K562 (cell line): ENCODE measurements at regions not wholly inside any gene's neighbourhood (a gene's known extent, or its start where the extent isn't known, plus 50 kb on each side); places are given as distances from the start of the nearest gene placed in this dataset.

Experiments
- ATAC-seq: fragments of 200-7000 bp; cut with Tn5 transposase; 3 replicates; pipeline ENCODE4 v1.9.1; 2020; ENCODE audit warnings: moderate library complexity
- BruUV-seq: library from RNA; stranded (reverse); fragments of 400-500 nt; replicated peaks from 2 replicates; lab custom pipeline; 2021; lab: Mats Ljungman, UMichigan
- CTCF ChIA-PET: fragments of 300-600 bp; formaldehyde crosslinking; extraction: SDS; loops from one replicate; lab custom pipeline; 2021; ENCODE audit warnings: low intra/inter-chr PET ratio; lab: Yijun Ruan, JAX
- POLR2A ChIA-PET: fragments of 300-600, 350-650 bp; sonication (Branson Sonifier 250); formaldehyde crosslinking; extraction: SDS; loops from one replicate; lab custom pipeline; 2021; ENCODE audit warnings: antibody characterized with exemption, inconsistent platforms; lab: Yijun Ruan, JAX
- DNase-seq, 4 experiments: peaks; one replicate each; pipeline versions ENCODE4 v3.0.0 to v3.0.0-alpha.2; 2011 to 2018; ENCODE audit warnings: low spot score in 3 of 4, mixed read lengths in 3 of 4; ENCODE audit errors: extremely low read depth in 1 of 4
- FAIRE-seq: peaks from 2 replicates; lab custom pipeline; 2011; peaks lifted over from hg19 to GRCh38; lab: Jason Lieb, UNC
- H2AFZ ChIP-seq: 2 replicates; pipeline ENCODE4 v1.6.0; 2011; ENCODE audit warnings: low read depth, low read length, control low read depth, inconsistent platforms
- H3K27ac ChIP-seq: fragments of 200-600 bp; 3 replicates; pipeline ENCODE4 v1.8.0; 2011; ENCODE audit warnings: low read depth, mild to moderate bottlenecking, control low read depth, inconsistent platforms, low read length, moderate library complexity, mixed read lengths; ENCODE audit errors: extremely low read depth
- H3K27me3 ChIP-seq, 2 experiments: fragments of 300-600 bp in 1 of 2; 2 replicates in 1 of 2; 3 replicates in 1 of 2; pipeline versions ENCODE4 v1.6.0 to v1.8.0; 2011; ENCODE audit warnings: inconsistent platforms in 2 of 2, low read length in 2 of 2, mild to moderate bottlenecking in 1 of 2, mixed read lengths in 1 of 2, moderate library complexity in 1 of 2; ENCODE audit not compliant: control insufficient read depth in 2 of 2, insufficient read depth in 2 of 2
- H3K36me3 ChIP-seq: fragments of 300-600 bp; 3 replicates; pipeline ENCODE4 v1.8.0; 2011; ENCODE audit warnings: mild to moderate bottlenecking, low read length, inconsistent platforms; ENCODE audit not compliant: control insufficient read depth, insufficient read depth
- H3K4me1 ChIP-seq, 2 experiments: fragments of 200-600 bp in 1 of 2; replicated peaks in 1 of 2; 2 replicates in 1 of 2; 3 replicates in 1 of 2; pipeline versions ENCODE4 v1.5.1 to v1.8.0; 2011; ENCODE audit warnings: inconsistent platforms in 2 of 2, low read length in 2 of 2, mild to moderate bottlenecking in 1 of 2, mixed read lengths in 1 of 2, moderate library complexity in 1 of 2; ENCODE audit not compliant: control insufficient read depth in 2 of 2, insufficient read depth in 2 of 2
- H3K4me2 ChIP-seq: 2 replicates; pipeline ENCODE4 v1.6.1; 2011; ENCODE audit warnings: low read length, control low read depth, inconsistent platforms, mixed read lengths; ENCODE audit not compliant: insufficient read depth
- H3K4me3 ChIP-seq: fragments of 200-600 bp; sonication (generic), shearing (Covaris generic); 2 replicates; pipeline ENCODE4 v1.5.1; 2016; ENCODE audit warnings: control low read depth, inconsistent platforms
- H3K79me2 ChIP-seq: fragments of 200-600 bp; 3 replicates; pipeline ENCODE4 v1.8.0; 2011; ENCODE audit warnings: low read length, inconsistent platforms; ENCODE audit not compliant: control insufficient read depth, insufficient read depth
- H3K9ac ChIP-seq, 2 experiments: 2 replicates each; pipeline versions ENCODE4 v1.6.0 to v1.6.1; 2011; ENCODE audit warnings: low read depth in 2 of 2, low read length in 2 of 2, control low read depth in 1 of 2, inconsistent platforms in 1 of 2, mild to moderate bottlenecking in 1 of 2, mixed read lengths in 1 of 2; ENCODE audit not compliant: insufficient read depth in 1 of 2
- H3K9me1 ChIP-seq: one replicate; pipeline ENCODE4 v1.6.0; 2011; ENCODE audit warnings: inconsistent platforms, mild to moderate bottlenecking, low read length, moderate library complexity; ENCODE audit not compliant: control insufficient read depth, insufficient read depth
- H3K9me3 ChIP-seq: replicated peaks from 2 replicates; pipeline ENCODE4 v1.5.1; 2011; ENCODE audit warnings: low read depth, low read length, inconsistent platforms; ENCODE audit not compliant: control insufficient read depth, insufficient read depth
- H4K20me1 ChIP-seq: replicated peaks from 2 replicates; pipeline ENCODE4 v1.6.1; 2011; ENCODE audit warnings: low read length, inconsistent platforms, mixed read lengths; ENCODE audit not compliant: control insufficient read depth, insufficient read depth
- CHD2 ChIP-seq: IDR thresholded peaks from 2 replicates; pipeline ENCODE4 v1.6.1; 2011; ENCODE audit warnings: low read depth, low read length
- DIDO1 ChIP-seq: fragments of 450-650 bp; IDR thresholded peaks from 2 replicates; pipeline ENCODE4 v1.6.1; 2016; ENCODE audit warnings: low read depth, missing biosample characterization, missing genetic modification characterization
- RBBP5 ChIP-seq: fragments of 200-600 bp; sonication (generic); IDR thresholded peaks from 2 replicates; pipeline ENCODE4 v1.6.1; 2012; ENCODE audit warnings: borderline replicate concordance, mild to moderate bottlenecking, low read length, control low read depth, inconsistent platforms; ENCODE audit not compliant: insufficient read depth, poor library complexity, severe bottlenecking
- SETDB1 ChIP-seq: IDR thresholded peaks from one replicate; pipeline ENCODE4 v1.6.1; 2012; ENCODE audit warnings: low read length, control low read depth, inconsistent platforms
- SRF ChIP-seq, 2 experiments: fragments of 250-450, 450-650 bp in 1 of 2; sonication (Bioruptor Pico) in 1 of 2; sonication (generic) in 1 of 2; formaldehyde crosslinking; IDR thresholded peaks; 2 replicates each; pipeline versions ENCODE4 v1.5.0 to v1.5.1; 2020 to 2022; ENCODE audit warnings: mild to moderate bottlenecking in 1 of 2, missing genetic modification reagents in 1 of 2
- ZKSCAN1 ChIP-seq: fragments of 150-350 bp; IDR thresholded peaks from 2 replicates; pipeline ENCODE4 v1.6.1; 2016; ENCODE audit warnings: low read depth, low read length
- ZNF785 ChIP-seq: fragments of 250-450 bp; sonication (Bioruptor Pico); IDR thresholded peaks from 2 replicates; pipeline ENCODE4 v1.4.0; 2020; ENCODE audit warnings: mild to moderate bottlenecking
- WGBS: fragments of 100-300 bp; shearing (Covaris generic); methylation state at CpG from one replicate; pipeline ENCODE4 v1.1.6; 2016; ENCODE audit warnings: low coverage, mixed read lengths; ENCODE audit not compliant: insufficient coverage; ENCODE audit errors: missing lambda C conversion rate; 5-methylcytosine and 5-hydroxymethylcytosine counted together
- in situ Hi-C: fragments of 300-500 bp; cut with MboI; formaldehyde crosslinking; loops from 4 replicates; pipeline ENCODE4 v1.15.0; 2018; ENCODE audit warnings: inconsistent platforms, mixed read lengths
- intact Hi-C: fragments of 100-400 bp; cut with micrococcal nuclease; formaldehyde crosslinking; loops from 2 replicates; pipeline ENCODE4 v1.14.2; 2022
- TF ChIP-seq, protein P1 (sequence below): fragments of 250-450 bp; sonication (Bioruptor Pico); IDR thresholded peaks from 2 replicates; pipeline ENCODE4 v1.5.0; 2020; ENCODE audit warnings: mild to moderate bottlenecking, borderline replicate concordance
- TF ChIP-seq, protein P2 (sequence below): sonication (generic); formaldehyde crosslinking; IDR thresholded peaks from 2 replicates; pipeline ENCODE4 v1.8.1; 2022; ENCODE audit warnings: missing genetic modification reagents
- TF ChIP-seq, protein P3 (sequence below): sonication (generic); formaldehyde crosslinking; IDR thresholded peaks from 2 replicates; pipeline ENCODE4 v1.8.1; 2023; ENCODE audit warnings: mild to moderate bottlenecking, missing genetic modification reagents
- TF ChIP-seq, protein P4 (sequence below): fragments of 450-650 bp; formaldehyde crosslinking; IDR thresholded peaks from 2 replicates; pipeline ENCODE4 v1.4.0; 2022; ENCODE audit warnings: mild to moderate bottlenecking, moderate library complexity

DNA sequence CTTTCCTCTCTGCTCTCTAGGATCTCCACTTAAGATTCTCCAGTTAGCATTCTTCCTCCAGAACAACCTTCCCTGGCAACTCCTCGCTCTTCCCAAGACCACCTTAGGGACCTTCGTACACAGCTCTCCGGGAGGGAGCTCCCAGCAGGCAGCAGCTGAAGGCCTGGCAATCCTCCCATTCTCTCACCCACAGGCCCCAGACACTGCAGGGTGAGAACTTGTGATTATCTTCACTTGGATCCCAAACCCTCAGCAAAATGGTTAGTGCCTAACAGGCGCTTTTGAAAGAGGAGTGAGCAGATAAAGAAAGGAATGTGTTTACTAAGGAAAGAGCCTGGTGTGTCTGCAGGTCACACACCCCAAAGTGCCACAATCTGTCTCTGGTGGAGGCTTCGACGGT, 83.8 kb upstream of the SNTG2 start:
- FAIRE-seq (no peak), DNase-seq (no peak), ATAC-seq (no peak)
- peaks cover 15 to 72% of the 10 kb centered on the region in 2 experiments; a peak in 4 of 5 replicates for H3K27me3 ChIP-seq
- H3K9me3 ChIP-seq, result no peaks in the 10 kb centered on the region
- in situ Hi-C loops, result no loop called here
- intact Hi-C loops, result no loop called here
- 2% methylated on average over 6 of the region's 6 CpGs for WGBS
- H3K4me1 ChIP-seq, result no peaks in the 10 kb centered on the region
- POLR2A ChIA-PET, result no interaction called here
- CTCF ChIA-PET, result no interaction called here
- no peak overlapping the region for H2AFZ ChIP-seq
- no peaks in the 10 kb centered on the region for H3K9me1 ChIP-seq
- H4K20me1 ChIP-seq, result no peaks in the 10 kb centered on the region; the same call in 1 of the 2 replicates
- H3K79me2 ChIP-seq, result no peaks in the 10 kb centered on the region
- BruUV-seq, result no TSS peak
- no peak overlapping the region for H3K9ac ChIP-seq
- no peak overlapping the region for H3K4me2 ChIP-seq
- no peak overlapping the region for H3K27ac ChIP-seq
- no peak for TF ChIP-seq ZKSCAN1
- TF ChIP-seq, protein P1, sequence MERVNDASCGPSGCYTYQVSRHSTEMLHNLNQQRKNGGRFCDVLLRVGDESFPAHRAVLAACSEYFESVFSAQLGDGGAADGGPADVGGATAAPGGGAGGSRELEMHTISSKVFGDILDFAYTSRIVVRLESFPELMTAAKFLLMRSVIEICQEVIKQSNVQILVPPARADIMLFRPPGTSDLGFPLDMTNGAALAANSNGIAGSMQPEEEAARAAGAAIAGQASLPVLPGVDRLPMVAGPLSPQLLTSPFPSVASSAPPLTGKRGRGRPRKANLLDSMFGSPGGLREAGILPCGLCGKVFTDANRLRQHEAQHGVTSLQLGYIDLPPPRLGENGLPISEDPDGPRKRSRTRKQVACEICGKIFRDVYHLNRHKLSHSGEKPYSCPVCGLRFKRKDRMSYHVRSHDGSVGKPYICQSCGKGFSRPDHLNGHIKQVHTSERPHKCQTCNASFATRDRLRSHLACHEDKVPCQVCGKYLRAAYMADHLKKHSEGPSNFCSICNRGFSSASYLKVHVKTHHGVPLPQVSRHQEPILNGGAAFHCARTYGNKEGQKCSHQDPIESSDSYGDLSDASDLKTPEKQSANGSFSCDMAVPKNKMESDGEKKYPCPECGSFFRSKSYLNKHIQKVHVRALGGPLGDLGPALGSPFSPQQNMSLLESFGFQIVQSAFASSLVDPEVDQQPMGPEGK (CRISPR knock-in tag), result no peak
- TF ChIP-seq SRF (CRISPR knock-in tag; IDR thresholded peaks at IDR 0.05), result no peak
- TF ChIP-seq, protein P2, sequence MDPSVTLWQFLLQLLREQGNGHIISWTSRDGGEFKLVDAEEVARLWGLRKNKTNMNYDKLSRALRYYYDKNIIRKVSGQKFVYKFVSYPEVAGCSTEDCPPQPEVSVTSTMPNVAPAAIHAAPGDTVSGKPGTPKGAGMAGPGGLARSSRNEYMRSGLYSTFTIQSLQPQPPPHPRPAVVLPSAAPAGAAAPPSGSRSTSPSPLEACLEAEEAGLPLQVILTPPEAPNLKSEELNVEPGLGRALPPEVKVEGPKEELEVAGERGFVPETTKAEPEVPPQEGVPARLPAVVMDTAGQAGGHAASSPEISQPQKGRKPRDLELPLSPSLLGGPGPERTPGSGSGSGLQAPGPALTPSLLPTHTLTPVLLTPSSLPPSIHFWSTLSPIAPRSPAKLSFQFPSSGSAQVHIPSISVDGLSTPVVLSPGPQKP (CRISPR knock-in tag), result no peak
- no peak for TF ChIP-seq ZNF785 (CRISPR knock-in tag)
- TF ChIP-seq DIDO1, result no peak
- TF ChIP-seq, protein P3, sequence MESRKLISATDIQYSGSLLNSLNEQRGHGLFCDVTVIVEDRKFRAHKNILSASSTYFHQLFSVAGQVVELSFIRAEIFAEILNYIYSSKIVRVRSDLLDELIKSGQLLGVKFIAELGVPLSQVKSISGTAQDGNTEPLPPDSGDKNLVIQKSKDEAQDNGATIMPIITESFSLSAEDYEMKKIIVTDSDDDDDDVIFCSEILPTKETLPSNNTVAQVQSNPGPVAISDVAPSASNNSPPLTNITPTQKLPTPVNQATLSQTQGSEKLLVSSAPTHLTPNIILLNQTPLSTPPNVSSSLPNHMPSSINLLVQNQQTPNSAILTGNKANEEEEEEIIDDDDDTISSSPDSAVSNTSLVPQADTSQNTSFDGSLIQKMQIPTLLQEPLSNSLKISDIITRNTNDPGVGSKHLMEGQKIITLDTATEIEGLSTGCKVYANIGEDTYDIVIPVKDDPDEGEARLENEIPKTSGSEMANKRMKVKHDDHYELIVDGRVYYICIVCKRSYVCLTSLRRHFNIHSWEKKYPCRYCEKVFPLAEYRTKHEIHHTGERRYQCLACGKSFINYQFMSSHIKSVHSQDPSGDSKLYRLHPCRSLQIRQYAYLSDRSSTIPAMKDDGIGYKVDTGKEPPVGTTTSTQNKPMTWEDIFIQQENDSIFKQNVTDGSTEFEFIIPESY (CRISPR knock-in tag), result no peak
- TF ChIP-seq SETDB1, result no peak
- TF ChIP-seq, protein P4, sequence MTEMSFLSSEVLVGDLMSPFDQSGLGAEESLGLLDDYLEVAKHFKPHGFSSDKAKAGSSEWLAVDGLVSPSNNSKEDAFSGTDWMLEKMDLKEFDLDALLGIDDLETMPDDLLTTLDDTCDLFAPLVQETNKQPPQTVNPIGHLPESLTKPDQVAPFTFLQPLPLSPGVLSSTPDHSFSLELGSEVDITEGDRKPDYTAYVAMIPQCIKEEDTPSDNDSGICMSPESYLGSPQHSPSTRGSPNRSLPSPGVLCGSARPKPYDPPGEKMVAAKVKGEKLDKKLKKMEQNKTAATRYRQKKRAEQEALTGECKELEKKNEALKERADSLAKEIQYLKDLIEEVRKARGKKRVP (CRISPR knock-in tag), result no peak
- TF ChIP-seq CHD2, result no peak
- no peak for TF ChIP-seq RBBP5
- H3K4me3 ChIP-seq, result no peak overlapping the region
- no peaks in the 10 kb centered on the region for H3K36me3 ChIP-seq
